H9 (cell line): ENCODE measurements at regions not wholly inside any gene's neighbourhood (a gene's known extent, or its start where the extent isn't known, plus 50 kb on each side); places are given as distances from the start of the nearest gene placed in this dataset.

ENCODE experiments used
- DNase-seq: peaks from one replicate; pipeline ENCODE4 v3.0.0-alpha.2; 2017
- H2AFZ ChIP-seq: one replicate; pipeline ENCODE4 v1.6.1; 2013; ENCODE audit warnings: mild to moderate bottlenecking, low read length, control low read depth, moderate library complexity
- H2AK5ac ChIP-seq: 2 replicates; pipeline ENCODE4 v1.6.1; 2013; ENCODE audit warnings: low read length, control low read depth, mixed read lengths; ENCODE audit not compliant: insufficient read length
- H2BK120ac ChIP-seq: one replicate; pipeline ENCODE4 v1.6.1; 2013; ENCODE audit warnings: low read depth, mild to moderate bottlenecking, low read length, control low read depth, inconsistent platforms; ENCODE audit not compliant: poor library complexity, severe bottlenecking
- H2BK12ac ChIP-seq: 2 replicates; pipeline ENCODE4 v1.6.1; 2013; ENCODE audit warnings: low read length, control low read depth, mixed read lengths, low read depth; ENCODE audit not compliant: insufficient read length
- H2BK15ac ChIP-seq: 2 replicates; pipeline ENCODE4 v1.6.1; 2013; ENCODE audit warnings: low read depth, low read length, control low read depth
- H2BK20ac ChIP-seq: one replicate; pipeline ENCODE4 v1.6.1; 2013; ENCODE audit warnings: low read depth, mild to moderate bottlenecking, low read length, control low read depth, inconsistent platforms; ENCODE audit not compliant: poor library complexity, severe bottlenecking
- H2BK5ac ChIP-seq: 2 replicates; pipeline ENCODE4 v1.6.1; 2013; ENCODE audit warnings: low read length, control low read depth, mixed read lengths; ENCODE audit not compliant: insufficient read length
- H3K14ac ChIP-seq: 2 replicates; pipeline ENCODE4 v1.6.1; 2013; ENCODE audit warnings: low read length, control low read depth; ENCODE audit not compliant: insufficient read depth
- H3K18ac ChIP-seq: 2 replicates; pipeline ENCODE4 v1.6.1; 2013; ENCODE audit warnings: low read depth, mild to moderate bottlenecking, mixed read lengths, low read length, control low read depth; ENCODE audit not compliant: insufficient read length
- H3K23ac ChIP-seq: 2 replicates; pipeline ENCODE4 v1.6.1; 2013; ENCODE audit warnings: low read length, control low read depth, mixed read lengths, low read depth; ENCODE audit not compliant: insufficient read length
- H3K23me2 ChIP-seq: 2 replicates; pipeline ENCODE4 v1.6.1; 2013; ENCODE audit warnings: low read depth, mild to moderate bottlenecking, mixed read lengths, low read length, control low read depth; ENCODE audit not compliant: insufficient read length, poor library complexity, severe bottlenecking
- H3K27ac ChIP-seq: 2 replicates; pipeline ENCODE4 v1.5.1; 2013; ENCODE audit warnings: low read length, control low read depth, mixed read lengths, low read depth; ENCODE audit not compliant: insufficient read length
- H3K27me3 ChIP-seq: 2 replicates; pipeline ENCODE4 v1.6.1; 2013; ENCODE audit warnings: low read length, control low read depth, inconsistent platforms; ENCODE audit not compliant: insufficient read depth
- H3K4ac ChIP-seq: 2 replicates; pipeline ENCODE4 v1.6.1; 2013; ENCODE audit warnings: low read depth, mild to moderate bottlenecking, control low read depth, inconsistent platforms, low read length, moderate library complexity
- H3K4me1 ChIP-seq: 2 replicates; pipeline ENCODE4 v1.6.1; 2013; ENCODE audit warnings: low read length, control low read depth, inconsistent platforms; ENCODE audit not compliant: insufficient read depth
- H3K4me2 ChIP-seq: 2 replicates; pipeline ENCODE4 v1.6.1; 2013; ENCODE audit warnings: low read length, control low read depth, mixed read lengths; ENCODE audit not compliant: insufficient read length, insufficient read depth
- H3K56ac ChIP-seq: 2 replicates; pipeline ENCODE4 v1.6.1; 2013; ENCODE audit warnings: low read depth, mild to moderate bottlenecking, mixed read lengths, low read length, control low read depth; ENCODE audit not compliant: insufficient read length
- H3K79me1 ChIP-seq: 2 replicates; pipeline ENCODE4 v1.6.1; 2013; ENCODE audit warnings: low read depth, mild to moderate bottlenecking, moderate library complexity, low read length, control low read depth, inconsistent platforms; ENCODE audit not compliant: insufficient read depth, poor library complexity, severe bottlenecking
- H3K79me2 ChIP-seq: 2 replicates; pipeline ENCODE4 v1.6.1; 2013; ENCODE audit warnings: low read length, control low read depth, inconsistent platforms; ENCODE audit not compliant: insufficient read depth
- H3K9ac ChIP-seq: 2 replicates; pipeline ENCODE4 v1.6.1; 2013; ENCODE audit warnings: low read length, control low read depth, mixed read lengths; ENCODE audit not compliant: insufficient read length; ENCODE audit errors: extremely low read depth
- H3K9me3 ChIP-seq: one replicate; pipeline ENCODE4 v1.6.1; 2013; ENCODE audit warnings: low read depth, low read length, inconsistent platforms; ENCODE audit not compliant: control insufficient read depth
- H3T11ph ChIP-seq: one replicate; pipeline ENCODE4 v1.6.1; 2013; ENCODE audit warnings: mild to moderate bottlenecking, low read length, control low read depth, inconsistent platforms
- H4K20me1 ChIP-seq: one replicate; pipeline ENCODE4 v1.6.1; 2013; ENCODE audit not compliant: control insufficient read depth, insufficient read length, insufficient read depth
- H4K5ac ChIP-seq: 2 replicates; pipeline ENCODE4 v1.6.1; 2013; ENCODE audit warnings: low read depth, mild to moderate bottlenecking, mixed read lengths, low read length, control low read depth; ENCODE audit not compliant: insufficient read length
- H4K8ac ChIP-seq: replicated peaks from 2 replicates; pipeline ENCODE4 v1.6.1; 2013; ENCODE audit warnings: low read length, control low read depth, mixed read lengths, low read depth; ENCODE audit not compliant: insufficient read length
- H4K91ac ChIP-seq: 2 replicates; pipeline ENCODE4 v1.6.1; 2013; ENCODE audit warnings: low read depth, mild to moderate bottlenecking, moderate library complexity, mixed read lengths, low read length, control low read depth; ENCODE audit not compliant: insufficient read length
- H3K27ac Mint-ChIP-seq, 3 experiments: 2 replicates in 2 of 3; 3 replicates in 1 of 3; pipeline ENCODE4 v1.8.0; 2020 to 2021; ENCODE audit warnings: mixed read lengths in 3 of 3, mild to moderate bottlenecking in 1 of 3, moderate library complexity in 1 of 3
- H3K27me3 Mint-ChIP-seq: 2 replicates; pipeline ENCODE4 v1.8.0; 2021; ENCODE audit warnings: low read depth, mild to moderate bottlenecking, moderate library complexity, mixed read lengths
- H3K36me3 Mint-ChIP-seq, 3 experiments: 2 replicates in 2 of 3; 3 replicates in 1 of 3; pipeline ENCODE4 v1.8.0; 2020 to 2021; ENCODE audit warnings: low read depth in 3 of 3, mixed read lengths in 3 of 3; ENCODE audit not compliant: insufficient read depth in 1 of 3
- H3K4me1 Mint-ChIP-seq, 2 experiments: 2 replicates each; pipeline ENCODE4 v1.8.0; 2020; ENCODE audit warnings: mixed read lengths in 2 of 2
- H3K4me3 Mint-ChIP-seq, 2 experiments: 2 replicates in 1 of 2; 3 replicates in 1 of 2; pipeline ENCODE4 v1.8.0; 2020 to 2021; ENCODE audit warnings: mild to moderate bottlenecking in 2 of 2, mixed read lengths in 2 of 2, moderate library complexity in 1 of 2
- H3K9me3 Mint-ChIP-seq, 2 experiments: 2 replicates in 1 of 2; 3 replicates in 1 of 2; pipeline ENCODE4 v1.8.0; 2020; ENCODE audit warnings: mild to moderate bottlenecking in 2 of 2, mixed read lengths in 2 of 2, moderate library complexity in 1 of 2
- CTCF ChIP-seq: fragments of 200-600 bp; sonication (generic); conservative IDR thresholded peaks from 3 replicates; pipeline ENCODE4 v1.8.0; 2021; ENCODE audit warnings: antibody characterized with exemption, mild to moderate bottlenecking
- WGBS: extraction: QIAGEN DNeasy Blood & Tissue Kit; methylation state at CpG from one replicate; pipeline ENCODE4 v1.1.7; 2013; ENCODE audit warnings: missing lambda C conversion rate, low lambda C conversion rate, mixed read lengths; ENCODE audit not compliant: insufficient read length; ENCODE audit errors: extremely low coverage; 5-methylcytosine and 5-hydroxymethylcytosine counted together

GRCh38 chr7:49520951-49521350 lies 252.5 kb upstream of the VWC2 start:
- Histone ChIP-seq H3K9ac (no peak overlapping the region), H3K23me2 (no peaks in the 10 kb centered on the region), H2AK5ac (no peak overlapping the region), H4K91ac (no peak overlapping the region), H3K56ac (no peak overlapping the region), H3K4ac (no peak overlapping the region), H3K4me2 (no peak overlapping the region), H3K27me3 (no peaks in the 10 kb centered on the region), H3K9me3 (no peaks in the 10 kb centered on the region), H2BK120ac (no peak overlapping the region), H3K18ac (no peak overlapping the region), H2AFZ (no peak overlapping the region), H4K5ac (no peak overlapping the region), H3K79me1 (no peaks in the 10 kb centered on the region), H3T11ph (no peak overlapping the region), H2BK15ac (no peak overlapping the region), H3K14ac (no peak overlapping the region), H3K4me1 (peaks cover 5% of the 10 kb centered on the region; the same call in 1 of the 2 replicates), H3K79me2 (no peaks in the 10 kb centered on the region), H3K23ac (no peak overlapping the region), H2BK20ac (no peak overlapping the region), H4K20me1 (no peaks in the 10 kb centered on the region), H4K8ac (no peak overlapping the region), H2BK5ac (no peak overlapping the region), H2BK12ac (no peak overlapping the region), H3K27ac (no peak overlapping the region)
- no peaks in the 10 kb centered on the region for H3K9me3 Mint-ChIP-seq
- no peak for TF ChIP-seq CTCF
- no peaks in the 10 kb centered on the region; a peak in 1 of 7 replicates for H3K36me3 Mint-ChIP-seq
- no peak overlapping the region for H3K4me3 Mint-ChIP-seq
- H3K27ac Mint-ChIP-seq: no peak overlapping the region
- H3K4me1 Mint-ChIP-seq: peaks cover 12 to 14% of the 10 kb centered on the region in 2 experiments
- WGBS: no CpG with 5 or more reads among the region's 1 CpG
- H3K27me3 Mint-ChIP-seq: no peaks in the 10 kb centered on the region
- no peak for DNase-seq
